GM21447 (cell line): ENCODE measurements at regions not wholly inside any gene's neighbourhood (a gene's known extent, or its start where the extent isn't known, plus 50 kb on each side); places are given as distances from the start of the nearest gene placed in this dataset.
"Not testable (repeated sequence)": the region's sequence is repeated elsewhere in the genome, so short reads cannot be mapped to it uniquely, and the experiment has no call there.

Experiments
- ATAC-seq: cut with Tn5 transposase; IDR thresholded peaks from one replicate; pipeline ENCODE4 v1.9.1; 2021; ENCODE audit not compliant: unreplicated experiment

- ATAC-seq = no peak
Measured at GRCh38 chr4:19650903-19651864, 600.5 kb upstream of the SLIT2 start.

DNA sequence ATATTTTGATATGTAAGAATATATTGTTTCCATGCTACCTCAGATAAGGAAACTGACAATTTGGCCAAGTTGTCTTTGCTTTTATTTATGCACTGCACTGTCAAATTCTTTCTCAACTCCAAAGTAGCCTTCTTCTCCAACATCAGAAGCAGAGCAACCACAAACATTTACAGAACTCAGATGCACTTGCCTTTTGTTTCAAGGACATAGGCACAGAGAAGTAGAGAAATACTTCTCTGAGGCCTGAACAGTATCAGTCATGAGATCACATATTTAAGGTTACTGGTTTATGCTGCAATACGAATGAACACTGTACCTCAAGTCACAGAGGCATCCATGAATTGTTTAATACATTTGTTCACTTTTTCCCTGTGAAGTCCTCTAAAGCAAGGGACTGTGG is 606.1 kb upstream of the SLIT2 start:
- no peak for ATAC-seq

GRCh38 chr4:19636451-19636850 is 615.3 kb upstream of the SLIT2 start:
- no peak for ATAC-seq

GRCh38 chr4:19631814-19632213 is 619.9 kb upstream of the SLIT2 start:
- no peak for ATAC-seq

DNA sequence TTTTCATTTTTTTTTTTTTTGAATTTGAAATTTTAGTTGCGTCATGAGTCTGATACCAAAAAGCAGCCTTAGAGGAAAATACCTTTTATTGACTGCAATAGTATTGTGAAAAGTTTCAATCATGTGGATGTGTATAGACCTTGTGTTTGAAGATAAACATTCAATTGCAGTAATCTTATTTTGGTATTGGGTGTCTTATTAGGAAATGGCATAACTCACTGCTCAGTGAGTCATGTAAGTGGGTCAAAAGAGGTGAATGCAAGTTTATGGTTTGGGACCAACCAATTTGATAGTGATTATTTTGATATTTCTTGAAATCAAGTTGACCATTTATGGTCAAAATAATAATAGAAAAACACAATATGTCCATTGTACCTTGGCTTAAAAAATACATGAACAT is 627.8 kb upstream of the SLIT2 start:
- ATAC-seq = no peak

- no peak for ATAC-seq
Measured at GRCh38 chr4:19615086-19615689, 636.5 kb upstream of the SLIT2 start.

GRCh38 chr4:19614171-19614570 is 637.5 kb upstream of the SLIT2 start:
- ATAC-seq = no peak

- no peak for ATAC-seq
Measured at GRCh38 chr4:19596342-19596741, 655.4 kb upstream of the SLIT2 start.

DNA sequence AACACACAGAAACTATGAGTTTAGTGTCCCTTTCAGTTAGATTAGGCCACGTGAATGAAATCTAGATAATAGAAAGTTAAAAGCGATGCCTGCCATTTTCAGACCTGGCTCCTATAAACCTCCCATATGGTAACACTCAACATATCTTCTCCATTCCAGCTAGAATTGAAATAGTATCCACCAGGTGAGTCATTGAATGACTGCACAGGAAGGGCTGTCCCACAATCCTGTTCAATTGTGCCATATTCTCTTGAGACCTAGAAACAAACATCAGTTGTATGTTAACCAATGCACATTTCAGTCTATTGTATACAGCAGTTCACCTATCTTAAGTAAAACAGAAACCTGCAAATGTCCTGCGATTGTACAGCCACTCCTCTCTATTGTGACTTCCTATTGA is 659.3 kb upstream of the SLIT2 start:
- no peak for ATAC-seq

- no peak for ATAC-seq
Measured at GRCh38 chr4:19583827-19584569, 667.7 kb upstream of the SLIT2 start.

DNA sequence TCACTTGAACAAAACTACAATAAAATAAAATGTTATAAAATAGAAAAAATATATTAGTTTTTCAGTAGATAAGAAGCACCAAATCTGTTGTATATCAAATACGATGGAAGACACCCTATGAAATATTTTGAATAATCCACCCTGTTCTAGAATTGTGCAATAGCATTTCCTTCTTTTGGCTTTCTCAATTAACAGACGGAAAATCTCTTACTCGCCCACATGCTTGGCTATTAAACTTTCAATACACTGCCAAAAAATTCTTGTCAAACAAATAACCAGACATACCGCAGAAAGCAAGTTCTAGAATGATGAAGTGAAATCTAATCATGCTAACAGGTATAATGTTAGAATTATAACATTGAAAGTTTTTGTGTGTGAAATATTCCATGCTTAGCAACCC is 671.6 kb upstream of the SLIT2 start:
- ATAC-seq = no peak

DNA sequence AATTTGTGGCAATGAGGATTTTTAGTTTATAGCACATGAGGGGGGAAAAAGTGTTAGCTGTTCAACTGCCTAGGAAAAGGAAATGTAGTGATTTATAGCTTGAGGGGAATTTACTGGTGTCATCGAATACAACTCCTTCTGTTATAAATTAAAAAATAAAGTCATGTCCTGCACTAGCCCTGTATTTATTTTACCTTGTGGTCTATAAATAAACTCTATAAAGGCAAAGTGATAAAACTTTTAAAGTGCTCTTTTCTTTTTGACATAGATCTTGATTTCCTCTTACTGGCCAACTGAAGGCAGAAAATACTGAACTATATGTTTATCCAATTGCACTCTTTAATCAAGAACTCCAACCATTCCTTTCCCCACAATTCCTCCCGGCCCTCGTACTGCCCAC is 672.1 kb upstream of the SLIT2 start:
- no peak for ATAC-seq

DNA sequence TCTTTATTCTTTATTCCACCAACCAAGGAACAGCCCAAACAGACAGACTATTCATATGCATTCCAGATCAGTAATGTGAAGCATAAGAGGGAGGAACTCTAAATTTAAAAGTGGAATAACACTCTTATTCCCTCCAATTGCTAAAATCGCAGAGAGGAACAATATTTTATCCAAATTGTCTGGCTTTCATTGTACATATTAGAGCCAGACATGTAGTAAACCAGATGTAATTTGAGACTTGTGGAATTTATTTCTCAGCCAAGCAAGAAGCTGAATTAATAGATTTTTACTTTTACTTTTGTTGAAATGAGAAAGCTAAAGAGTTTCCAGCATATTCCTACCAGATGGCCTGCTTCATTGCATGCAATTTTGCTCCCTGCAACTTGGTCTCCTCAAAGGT is 674.6 kb upstream of the SLIT2 start:
- no peak for ATAC-seq

GRCh38 chr4:19575924-19576323 is 675.8 kb upstream of the SLIT2 start:
- no peak for ATAC-seq

- no peak for ATAC-seq
Measured at GRCh38 chr4:19566041-19566440, 685.7 kb upstream of the SLIT2 start.

GRCh38 chr4:19562456-19562855 is 689.2 kb upstream of the SLIT2 start:
- ATAC-seq = no peak

DNA sequence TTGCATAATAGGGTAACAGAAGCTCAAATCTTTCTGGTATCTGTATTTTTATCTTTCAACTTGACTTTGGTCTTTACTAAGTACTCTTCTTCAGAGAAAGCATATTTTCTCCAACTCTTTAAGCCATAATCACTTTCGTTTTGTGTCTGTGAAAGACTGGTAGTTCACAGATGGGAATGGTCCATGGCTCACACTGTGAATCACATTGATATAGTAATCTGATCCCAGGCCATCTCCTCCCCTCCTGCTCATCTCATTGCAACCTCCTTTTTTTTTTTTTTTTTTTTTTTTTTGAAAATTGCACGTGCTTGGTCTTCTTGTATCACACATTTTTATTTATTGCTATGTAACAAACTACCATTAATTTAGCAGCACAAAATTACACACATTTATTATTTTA is 694.5 kb upstream of the SLIT2 start:
- no peak for ATAC-seq

DNA sequence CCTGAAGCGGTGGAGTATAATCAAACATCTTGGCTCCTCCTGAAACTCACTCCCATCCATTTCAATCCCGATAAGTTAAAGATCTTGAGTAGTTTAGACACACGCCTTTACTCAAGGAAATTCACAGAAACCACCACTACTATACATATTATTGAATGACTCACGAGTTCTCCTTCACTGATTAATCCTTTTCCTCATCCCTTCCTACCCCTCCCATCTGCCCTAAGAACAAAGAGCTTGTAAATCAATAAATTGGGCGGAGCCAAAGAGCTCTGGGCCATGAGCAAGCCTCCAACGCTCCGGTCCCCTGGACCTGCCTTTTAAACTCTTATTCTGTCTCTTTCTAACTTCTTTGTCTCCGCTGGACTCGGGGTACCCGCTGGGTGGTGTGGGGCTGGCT is 695.4 kb upstream of the SLIT2 start:
- ATAC-seq = not testable (repeated sequence)

GRCh38 chr4:19547463-19547862 is 704.2 kb upstream of the SLIT2 start:
- no peak for ATAC-seq

DNA sequence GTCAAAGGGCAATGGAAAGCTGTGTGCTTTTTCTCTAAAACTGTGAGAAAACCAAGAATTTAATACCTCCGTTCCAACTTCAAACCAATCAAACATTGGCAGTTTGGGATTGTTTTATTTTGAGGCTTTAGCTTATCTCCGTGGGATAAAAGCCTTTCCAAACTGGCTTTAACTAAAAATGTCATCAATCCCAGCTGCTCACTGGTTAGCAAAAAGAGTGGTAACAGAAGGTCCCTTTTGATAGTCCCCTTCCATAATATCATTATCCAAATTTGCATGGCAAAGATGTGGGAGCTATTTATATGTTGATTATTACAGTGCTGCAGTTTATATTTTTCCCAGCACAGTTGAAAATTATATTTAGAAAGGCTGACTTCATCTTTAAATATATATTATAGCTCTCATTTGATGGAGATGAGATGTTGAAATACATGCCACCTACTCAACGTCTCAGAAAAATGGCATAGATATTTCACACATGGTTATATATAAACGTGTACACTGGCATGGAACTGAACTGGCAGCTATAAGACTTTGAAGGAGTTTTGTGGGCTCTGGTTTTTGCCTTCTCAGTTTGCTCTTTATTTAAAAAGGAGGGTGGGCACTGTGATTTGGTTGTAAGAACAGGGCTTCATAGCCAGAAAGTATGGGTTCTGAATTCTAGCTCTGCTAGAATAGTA is 707.1 kb upstream of the SLIT2 start:
- ATAC-seq = no peak

- ATAC-seq = no peak
Measured at GRCh38 chr4:19540859-19541540, 710.7 kb upstream of the SLIT2 start.
